IPS DF 4.7 (cell line): ENCODE measurements at regions not wholly inside any gene's neighbourhood (a gene's known extent, or its start where the extent isn't known, plus 50 kb on each side); places are given as distances from the start of the nearest gene placed in this dataset.
"Not testable (repeated sequence)": the region's sequence is repeated elsewhere in the genome, so short reads cannot be mapped to it uniquely, and the experiment has no call there.

ENCODE experiments used
- DNase-seq: peaks from one replicate; pipeline ENCODE4 v3.0.0-alpha.2; 2013; ENCODE audit warnings: low spot score; ENCODE audit errors: extremely low read depth

GRCh38 chr10:64546073-64546472 lies 1024.9 kb downstream of the REEP3 start:
- no peak for DNase-seq

DNA sequence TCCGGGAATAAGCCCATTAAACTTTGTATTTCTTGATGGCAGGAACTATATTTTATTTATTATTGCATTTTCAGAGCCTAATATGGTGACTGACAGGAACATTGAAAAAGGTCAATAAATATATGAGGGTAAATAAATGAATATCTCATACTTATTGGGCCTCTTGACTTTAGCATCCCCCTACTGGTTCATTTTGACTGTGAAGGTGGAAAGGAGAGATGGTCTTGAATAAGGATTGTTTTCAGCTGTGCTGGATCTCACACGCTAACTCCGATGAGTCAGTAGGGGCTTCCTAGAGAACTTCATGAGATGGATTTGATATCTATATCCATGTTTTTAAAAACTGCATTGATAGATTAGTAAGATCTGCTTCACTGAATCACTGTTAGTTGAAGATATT lies 1026.0 kb downstream of the REEP3 start:
- no peak for DNase-seq

GRCh38 chr10:64555666-64556065 lies 1034.5 kb downstream of the REEP3 start:
- DNase-seq, result no peak

GRCh38 chr10:64558094-64558835 lies 1037.1 kb downstream of the REEP3 start:
- no peak for DNase-seq

- no peak for DNase-seq
Observed at GRCh38 chr10:64571056-64571455, 1049.9 kb downstream of the REEP3 start.

DNA sequence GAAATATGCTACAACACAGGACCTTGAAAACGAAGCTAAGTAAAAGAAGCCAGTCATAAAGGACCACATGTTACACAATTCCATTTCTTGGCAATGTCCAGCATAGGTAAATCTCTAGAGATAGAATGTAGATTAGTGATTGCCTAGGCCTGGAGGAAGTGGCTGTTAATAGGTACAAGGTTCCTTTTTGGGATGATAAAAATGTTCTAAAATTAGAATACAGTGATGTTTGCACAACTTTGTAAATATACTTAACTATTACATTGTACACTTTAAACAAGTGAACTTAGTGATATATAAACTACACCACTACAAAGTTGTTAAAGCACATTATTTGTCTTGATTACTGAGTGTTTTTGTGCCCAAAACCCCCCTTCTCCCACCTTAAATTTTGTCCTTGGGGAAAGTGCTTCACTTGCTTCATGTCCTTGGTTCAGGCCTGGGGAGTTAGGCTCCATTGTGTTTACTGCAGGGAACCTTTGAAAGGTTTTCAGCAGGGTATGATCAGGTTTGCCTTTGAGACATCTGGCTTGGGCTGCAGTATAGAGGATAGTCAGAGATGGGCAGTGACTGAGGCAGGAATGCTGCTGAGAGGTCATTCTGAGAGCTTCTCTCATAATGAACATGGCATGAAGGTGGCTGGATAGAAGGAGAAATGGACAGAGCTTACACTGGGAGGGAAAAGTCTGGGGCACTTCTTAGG lies 1052.6 kb downstream of the REEP3 start:
- DNase-seq, result no peak

GRCh38 chr10:64574371-64574770 lies 1053.2 kb downstream of the REEP3 start:
- no peak for DNase-seq

DNA sequence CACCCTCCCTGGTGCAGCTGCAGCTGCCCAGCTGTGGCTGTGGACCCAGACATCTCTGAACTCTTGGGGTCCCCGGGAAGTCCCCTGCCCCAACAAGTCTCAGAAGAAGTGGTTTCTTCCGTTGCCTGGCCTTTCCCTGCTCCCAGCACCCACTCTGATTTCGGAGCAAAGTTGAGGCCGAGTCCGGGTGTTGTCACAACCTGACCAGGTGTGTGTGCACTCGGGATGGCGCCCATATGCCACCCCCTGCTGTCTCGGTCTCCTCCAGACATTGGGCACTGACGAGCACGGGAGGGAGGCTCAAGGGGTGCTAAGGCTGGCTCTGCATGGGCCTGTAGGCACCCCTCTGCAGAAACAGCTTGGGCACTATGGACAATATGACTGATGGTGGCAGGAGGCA lies 1055.3 kb downstream of the REEP3 start:
- no peak for DNase-seq

- not testable (repeated sequence) for DNase-seq
Observed at GRCh38 chr10:64578757-64579156, 1057.6 kb downstream of the REEP3 start.

DNA sequence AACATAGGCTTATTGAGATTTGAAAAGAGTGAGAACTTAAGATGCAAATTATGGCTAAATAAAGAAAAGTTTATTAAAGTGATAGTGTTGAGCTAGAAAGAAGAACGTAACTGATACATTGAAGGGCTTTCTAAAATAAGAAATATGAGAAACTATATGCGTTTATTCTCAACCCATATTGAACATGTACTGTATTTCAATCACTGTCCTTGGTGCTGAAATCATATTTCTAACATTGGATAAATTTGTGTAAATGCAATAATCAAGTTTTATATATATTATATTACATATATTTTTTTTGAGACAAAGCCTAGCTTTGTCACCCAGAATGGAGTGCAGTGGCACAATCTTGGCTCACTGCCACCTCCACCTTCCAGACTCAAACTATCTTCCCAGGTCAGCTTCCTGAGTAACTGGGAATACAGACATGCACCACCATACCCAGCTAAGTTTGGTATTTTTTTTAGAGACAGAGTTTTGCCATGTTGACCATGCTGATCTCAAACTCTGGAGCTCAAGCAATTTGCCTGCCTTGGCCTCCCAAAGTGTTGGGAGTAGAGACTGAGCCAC lies 1065.8 kb downstream of the REEP3 start:
- DNase-seq, result no peak

- DNase-seq, result no peak
Observed at GRCh38 chr10:64594072-64594471, 1072.9 kb downstream of the REEP3 start.

GRCh38 chr10:64598600-64598999 lies 1077.4 kb downstream of the REEP3 start:
- no peak for DNase-seq

- DNase-seq, result no peak
Observed at GRCh38 chr10:64601298-64601697, 1080.1 kb downstream of the REEP3 start.

DNA sequence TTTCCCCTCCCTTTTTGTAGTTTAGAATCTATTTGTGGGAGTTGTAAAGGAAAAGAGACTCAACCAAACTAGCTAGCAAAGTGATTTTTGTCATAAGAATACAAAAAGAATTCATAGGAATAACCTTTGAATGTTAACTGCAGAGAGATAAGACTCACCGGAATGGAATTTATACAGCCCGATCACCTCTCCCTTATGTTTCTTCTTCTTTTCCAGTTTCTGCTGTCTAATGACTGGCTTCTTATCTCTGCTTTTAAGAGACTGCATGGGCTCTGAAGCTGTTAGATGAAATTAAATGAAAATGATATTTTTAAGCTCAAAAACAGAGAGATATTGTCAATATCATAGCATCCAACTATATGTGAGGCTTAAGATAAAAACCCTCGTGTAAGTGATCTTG lies 1095.9 kb downstream of the REEP3 start:
- DNase-seq, result no peak

DNA sequence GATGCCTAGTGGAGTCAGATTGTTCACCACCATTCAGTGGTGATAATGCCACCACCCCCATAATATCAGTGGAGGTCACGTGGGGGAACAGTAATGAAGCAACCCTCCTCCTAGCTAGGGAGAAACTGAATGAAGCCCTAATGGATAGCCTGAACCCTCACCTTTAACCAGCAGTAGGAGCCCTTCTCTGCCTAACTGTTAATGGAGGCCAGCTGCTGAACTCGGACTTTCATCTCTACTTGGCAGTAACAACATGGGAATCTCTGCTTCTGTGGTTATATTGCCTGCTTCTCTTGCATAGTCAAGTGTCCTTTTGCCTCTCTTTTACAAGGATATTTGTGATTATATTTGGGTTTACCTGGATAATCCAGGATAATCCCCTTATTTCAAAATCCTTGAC lies 1097.9 kb downstream of the REEP3 start:
- DNase-seq, result no peak

DNA sequence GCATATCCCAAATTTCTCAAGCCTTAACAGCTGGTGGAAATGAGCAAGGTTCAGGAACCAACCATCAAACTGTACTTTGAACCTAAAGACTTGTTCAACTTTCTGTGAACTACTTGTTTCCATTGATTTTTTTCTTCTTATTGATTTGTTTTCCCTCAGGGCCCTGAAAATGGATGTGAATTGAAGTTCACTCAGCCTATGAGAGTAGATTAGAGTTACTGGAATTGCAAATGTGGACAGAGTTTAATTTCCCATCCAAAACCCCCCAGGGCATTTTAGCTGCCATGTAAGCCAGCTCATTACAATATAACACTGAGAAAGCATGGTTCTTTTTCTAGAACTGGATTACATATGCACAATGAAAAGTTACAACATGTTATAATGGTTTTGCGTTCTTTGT lies 1105.7 kb downstream of the REEP3 start:
- DNase-seq, result no peak

- no peak for DNase-seq
Observed at GRCh38 chr10:64630534-64630933, 1109.3 kb downstream of the REEP3 start.

DNA sequence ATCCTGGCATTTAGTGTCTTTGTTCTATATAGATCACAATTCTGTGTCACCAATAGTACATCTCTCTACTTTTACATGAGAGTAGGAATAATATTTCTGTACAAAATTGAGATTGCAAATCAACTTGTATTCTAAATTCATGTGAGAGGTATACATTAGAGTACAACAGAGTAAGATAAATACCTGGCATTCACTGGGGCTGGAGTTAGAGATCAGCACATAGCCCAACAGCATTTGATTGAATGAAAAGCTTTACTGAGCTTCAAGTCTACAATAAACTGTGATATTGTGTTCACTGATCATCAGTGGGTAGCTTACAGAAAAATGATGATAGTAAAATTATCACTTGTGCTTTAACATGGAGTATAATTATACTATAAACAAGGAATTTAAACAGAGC lies 1114.7 kb downstream of the REEP3 start:
- no peak for DNase-seq

DNA sequence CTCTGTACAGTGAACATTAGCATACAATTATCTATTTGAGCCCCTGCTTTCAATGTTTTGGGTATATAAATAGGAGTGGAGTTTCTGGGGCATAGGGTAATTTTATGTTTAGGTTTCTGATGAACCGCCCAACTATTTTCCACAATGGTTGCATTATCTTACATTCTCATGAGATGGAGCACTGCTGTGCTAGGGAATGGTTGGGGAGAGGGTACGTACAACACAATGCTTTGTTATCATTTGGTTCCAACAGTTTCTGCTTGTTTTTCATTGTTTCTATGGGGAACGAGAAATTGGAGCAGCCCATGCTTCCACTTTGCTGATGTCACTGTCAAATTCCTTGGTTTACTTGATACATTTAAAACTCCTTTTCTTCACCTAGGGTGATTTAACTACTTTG lies 1115.3 kb downstream of the REEP3 start:
- DNase-seq, result no peak

DNA sequence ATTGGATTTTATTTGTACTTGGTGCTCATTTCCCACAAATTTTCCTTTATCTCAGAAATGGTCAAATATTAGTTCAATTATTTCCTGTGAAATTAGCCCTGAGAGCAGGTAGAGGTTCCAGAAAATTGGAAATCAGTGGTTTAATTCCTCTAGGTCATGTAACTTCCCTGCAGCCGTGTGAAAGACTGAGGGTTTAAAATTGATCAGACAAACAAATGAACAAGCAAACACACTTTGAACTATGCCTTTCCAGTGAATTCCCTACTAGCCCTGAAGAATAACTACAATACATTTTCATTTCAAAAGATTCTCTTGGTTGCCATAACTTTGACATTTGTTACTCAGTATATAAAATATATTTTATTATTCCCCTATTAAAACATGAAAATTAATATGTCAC lies 1116.7 kb downstream of the REEP3 start:
- DNase-seq, result no peak

- DNase-seq, result no peak
Observed at GRCh38 chr10:64648915-64649314, 1127.7 kb downstream of the REEP3 start.

DNA sequence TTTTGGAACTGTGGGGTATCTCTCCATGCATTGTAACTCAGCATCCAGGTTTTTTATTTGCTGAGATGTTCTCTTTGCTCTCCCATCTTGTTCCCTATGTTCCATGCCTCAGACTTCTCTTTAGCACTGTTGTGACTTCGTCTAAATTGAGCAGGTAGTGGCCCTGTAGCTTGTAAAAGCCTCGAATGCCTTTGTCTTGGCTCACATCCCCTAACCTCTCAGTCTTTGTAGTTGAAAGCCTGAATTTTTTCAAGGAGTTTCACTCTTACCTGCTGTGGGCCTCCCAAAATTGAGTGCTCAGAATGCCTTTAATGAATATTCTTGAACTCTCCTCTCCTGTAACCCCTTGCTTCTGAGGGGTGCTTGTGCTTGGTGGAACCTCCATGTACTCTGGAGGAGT lies 1137.3 kb downstream of the REEP3 start:
- DNase-seq, result no peak

DNA sequence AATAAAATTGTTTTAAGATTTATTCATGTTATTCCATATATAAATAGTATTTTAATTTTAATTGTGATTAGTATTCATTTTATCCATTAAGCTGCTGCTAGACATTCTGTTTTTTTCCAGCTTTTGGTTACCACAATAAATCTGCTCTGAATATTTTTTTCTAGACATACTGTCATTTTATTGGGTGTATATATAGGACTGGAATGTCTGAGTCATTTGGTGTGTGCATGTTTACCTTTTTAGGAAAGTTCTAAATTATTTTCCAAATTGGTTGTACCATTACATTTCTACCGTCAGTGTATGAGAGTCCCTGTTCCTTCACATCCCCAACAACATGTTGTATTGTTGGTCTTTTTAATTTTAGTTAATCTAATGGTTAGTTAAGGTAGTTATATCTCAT lies 1138.1 kb downstream of the REEP3 start:
- no peak for DNase-seq
